CD4-positive, alpha-beta memory T cell (primary cell): ENCODE measurements at regions not wholly inside any gene's neighbourhood (a gene's known extent, or its start where the extent isn't known, plus 50 kb on each side); places are given as distances from the start of the nearest gene placed in this dataset.

Experiments
- CTCF ChIA-PET: fragments of 350-600 bp; sonication (Branson Sonifier 250); formaldehyde crosslinking; loops from one replicate; lab custom pipeline; 2021; ENCODE audit warnings: inconsistent platforms; ENCODE audit not compliant: partially characterized antibody; lab: Charles Lee
- POLR2A ChIA-PET: fragments of 350-600 bp; sonication (Branson Sonifier 250); formaldehyde crosslinking; loops from one replicate; lab custom pipeline; 2021; ENCODE audit not compliant: partially characterized antibody; lab: Charles Lee
- DNase-seq, 5 donors: peaks; one replicate each; pipeline versions ENCODE4 v3.0.0 to v3.0.0-alpha.2; 2020 to 2022; ENCODE audit warnings: mixed read lengths in 1 of 5
- H3K27ac ChIP-seq: one replicate; pipeline ENCODE4 v1.7.0; 2013; ENCODE audit warnings: low read depth, low read length
- H3K27me3 ChIP-seq: 2 replicates; pipeline ENCODE4 v1.7.0; 2013; ENCODE audit warnings: mild to moderate bottlenecking, low read length, moderate library complexity; ENCODE audit not compliant: insufficient read depth
- H3K36me3 ChIP-seq: 2 replicates; pipeline ENCODE4 v1.7.0; 2013; ENCODE audit warnings: mild to moderate bottlenecking, low read length, moderate library complexity; ENCODE audit not compliant: insufficient read depth
- H3K4me1 ChIP-seq: 2 replicates; pipeline ENCODE4 v1.7.0; 2013; ENCODE audit warnings: mild to moderate bottlenecking, low read length, moderate library complexity; ENCODE audit not compliant: insufficient read depth
- H3K4me3 ChIP-seq, 2 donors: one replicate each; pipeline ENCODE4 v1.7.0; 2013; ENCODE audit warnings: low read length in 2 of 2, mild to moderate bottlenecking in 1 of 2
- H3K9me3 ChIP-seq, 2 donors: one replicate each; pipeline ENCODE4 v1.7.0; 2013; ENCODE audit warnings: low read length in 2 of 2, control low read depth in 1 of 2; ENCODE audit not compliant: control insufficient read depth in 1 of 2
- H3K27ac Mint-ChIP-seq, 7 donors: one replicate each; pipeline ENCODE4 v1.8.0; 2020 to 2021; ENCODE audit warnings: mixed read lengths in 7 of 7, mild to moderate bottlenecking in 6 of 7, inconsistent platforms in 3 of 7, moderate library complexity in 3 of 7
- H3K27me3 Mint-ChIP-seq, 2 donors: one replicate each; pipeline ENCODE4 v1.8.0; 2020 to 2021; ENCODE audit warnings: mixed read lengths in 2 of 2
- H3K36me3 Mint-ChIP-seq, 2 donors: one replicate each; pipeline ENCODE4 v1.8.0; 2020 to 2021; ENCODE audit warnings: mixed read lengths in 2 of 2, inconsistent platforms in 1 of 2, mild to moderate bottlenecking in 1 of 2
- H3K4me1 Mint-ChIP-seq, 4 donors: one replicate each; pipeline ENCODE4 v1.8.0; 2020 to 2021; ENCODE audit warnings: mixed read lengths in 4 of 4, mild to moderate bottlenecking in 1 of 4
- H3K4me3 Mint-ChIP-seq, 8 donors: one replicate each; pipeline ENCODE4 v1.8.0; 2020 to 2021; ENCODE audit warnings: mixed read lengths in 8 of 8, mild to moderate bottlenecking in 7 of 8, moderate library complexity in 6 of 8, inconsistent platforms in 3 of 8
- H3K9me3 Mint-ChIP-seq, 8 donors: one replicate each; pipeline ENCODE4 v1.8.0; 2020 to 2021; ENCODE audit warnings: mixed read lengths in 8 of 8, mild to moderate bottlenecking in 5 of 8, inconsistent platforms in 3 of 8, moderate library complexity in 1 of 8
- intact Hi-C: fragments of 100-400 bp; cut with micrococcal nuclease; formaldehyde crosslinking; loops from one replicate; pipeline ENCODE4 v1.15.1; 2023

DNA sequence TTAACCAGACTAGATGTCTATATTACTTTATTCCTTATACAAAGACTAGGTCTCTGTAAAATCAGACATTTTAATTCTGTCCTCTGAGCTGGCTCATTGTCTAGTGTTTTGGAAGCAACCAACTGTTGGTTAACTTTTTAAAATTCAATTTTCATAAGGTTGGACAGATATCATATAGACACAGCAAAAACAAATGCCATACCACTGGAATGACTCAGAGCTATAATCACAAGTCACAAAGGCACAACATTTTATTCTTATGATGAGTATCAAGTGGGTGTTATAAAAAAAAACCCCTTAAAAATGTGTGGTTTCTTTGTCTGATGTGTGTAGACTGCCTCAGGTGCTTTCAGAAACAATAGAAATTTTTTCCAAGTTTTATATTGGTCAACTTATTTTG is 296.2 kb upstream of the MARCKS start:
- Mint-ChIP-seq H3K36me3 (no peaks in the 10 kb centered on the region), H3K9me3 (peaks cover 0 to 3% (median 0%) of the 10 kb centered on the region in 8 donors), H3K4me1 (no peaks in the 10 kb centered on the region), H3K27ac (no peak overlapping the region), H3K27me3 (no peaks in the 10 kb centered on the region), H3K4me3 (no peak overlapping the region)
- Histone ChIP-seq H3K9me3 (no peaks in the 10 kb centered on the region), H3K4me1 (no peaks in the 10 kb centered on the region), H3K27ac (no peak overlapping the region), H3K27me3 (no peaks in the 10 kb centered on the region), H3K36me3 (no peaks in the 10 kb centered on the region), H3K4me3 (no peak overlapping the region)
- no peak for DNase-seq
- ChIA-PET POLR2A (no interaction called here), CTCF (no interaction called here)
- intact Hi-C loops = no loop called here

- H3K27ac Mint-ChIP-seq = no peak overlapping the region
- no peaks in the 10 kb centered on the region for H3K27me3 ChIP-seq
- H3K9me3 ChIP-seq = no peaks in the 10 kb centered on the region
- H3K4me3 ChIP-seq = no peak overlapping the region
- no peaks in the 10 kb centered on the region for H3K27me3 Mint-ChIP-seq
- POLR2A ChIA-PET = no interaction called here
- H3K36me3 ChIP-seq = no peaks in the 10 kb centered on the region
- no peak overlapping the region for H3K27ac ChIP-seq
- H3K4me3 Mint-ChIP-seq = no peak overlapping the region
- intact Hi-C loops = no loop called here
- no peaks in the 10 kb centered on the region for H3K36me3 Mint-ChIP-seq
- CTCF ChIA-PET = no interaction called here
- peaks cover 0 to 3% (median 0%) of the 10 kb centered on the region in 8 donors for H3K9me3 Mint-ChIP-seq
- no peaks in the 10 kb centered on the region for H3K4me1 Mint-ChIP-seq
- DNase-seq = no peak
- no peaks in the 10 kb centered on the region for H3K4me1 ChIP-seq
Observed at GRCh38 chr6:113562248-113562647, 294.9 kb upstream of the MARCKS start.

- H3K27ac Mint-ChIP-seq = no peak overlapping the region
- intact Hi-C loops = no loop called here
- no peak for DNase-seq
- H3K36me3 ChIP-seq = no peaks in the 10 kb centered on the region
- H3K9me3 Mint-ChIP-seq = peaks cover 0 to 3% (median 0%) of the 10 kb centered on the region in 8 donors
- H3K27me3 Mint-ChIP-seq = no peaks in the 10 kb centered on the region
- no peaks in the 10 kb centered on the region for H3K9me3 ChIP-seq
- ChIA-PET POLR2A (no interaction called here), CTCF (no interaction called here)
- H3K27ac ChIP-seq = no peak overlapping the region
- H3K4me3 ChIP-seq = no peak overlapping the region
- H3K4me3 Mint-ChIP-seq = no peak overlapping the region
- H3K4me1 Mint-ChIP-seq = no peaks in the 10 kb centered on the region
- no peaks in the 10 kb centered on the region for H3K36me3 Mint-ChIP-seq
- no peaks in the 10 kb centered on the region for H3K27me3 ChIP-seq
- no peaks in the 10 kb centered on the region for H3K4me1 ChIP-seq
Observed at GRCh38 chr6:113564371-113565171, 292.6 kb upstream of the MARCKS start.

DNA sequence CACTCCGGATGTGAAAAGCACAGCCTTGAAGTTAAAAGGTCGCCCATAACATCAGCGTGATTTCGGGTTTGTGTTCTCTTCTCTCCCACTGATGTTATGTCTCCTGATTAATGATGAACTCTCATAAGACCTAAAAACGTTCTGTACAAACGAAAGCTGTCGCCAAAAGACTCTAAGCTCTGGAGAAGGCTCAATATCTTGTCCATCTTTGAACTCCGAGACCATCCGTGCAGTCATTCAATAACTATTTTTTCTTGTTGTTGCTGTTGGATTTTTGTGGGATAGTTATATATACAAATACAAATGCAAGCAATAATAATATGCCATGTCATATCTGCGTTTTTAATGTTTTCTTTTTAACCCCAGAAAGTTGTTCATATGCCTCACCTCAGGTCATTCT is 291.8 kb upstream of the MARCKS start:
- Mint-ChIP-seq H3K27ac (no peak overlapping the region), H3K36me3 (no peaks in the 10 kb centered on the region), H3K27me3 (no peaks in the 10 kb centered on the region), H3K9me3 (peaks cover 0 to 3% (median 0%) of the 10 kb centered on the region in 8 donors), H3K4me1 (no peaks in the 10 kb centered on the region), H3K4me3 (no peak overlapping the region)
- Histone ChIP-seq H3K36me3 (no peaks in the 10 kb centered on the region), H3K4me3 (no peak overlapping the region), H3K27ac (no peak overlapping the region), H3K4me1 (no peaks in the 10 kb centered on the region), H3K27me3 (no peaks in the 10 kb centered on the region), H3K9me3 (no peaks in the 10 kb centered on the region)
- intact Hi-C loops = no loop called here
- CTCF ChIA-PET = no interaction called here
- no peak for DNase-seq
- POLR2A ChIA-PET = no interaction called here

DNA sequence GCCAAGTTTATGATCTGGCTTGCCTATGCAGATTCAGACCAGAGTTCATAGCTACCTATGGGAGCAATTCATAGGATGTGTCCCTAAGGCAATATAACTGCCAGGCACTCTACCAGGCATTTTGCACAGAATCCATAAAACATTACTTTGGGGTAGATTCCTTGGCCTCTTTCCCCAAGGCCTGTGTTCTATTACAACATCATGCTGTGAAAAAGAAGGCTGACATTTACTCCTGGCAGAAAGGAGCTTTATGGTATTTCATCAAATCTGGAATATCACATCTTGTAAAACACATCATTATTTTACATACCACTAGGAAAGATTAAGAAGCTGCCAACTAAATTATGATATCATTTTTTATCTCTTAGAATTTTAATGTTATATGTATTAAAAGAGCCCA is 287.0 kb upstream of the MARCKS start:
- POLR2A ChIA-PET = no interaction called here
- peaks cover 0 to 2% (median 0%) of the 10 kb centered on the region in 8 donors for H3K9me3 Mint-ChIP-seq
- no peaks in the 10 kb centered on the region for H3K27me3 Mint-ChIP-seq

DNA sequence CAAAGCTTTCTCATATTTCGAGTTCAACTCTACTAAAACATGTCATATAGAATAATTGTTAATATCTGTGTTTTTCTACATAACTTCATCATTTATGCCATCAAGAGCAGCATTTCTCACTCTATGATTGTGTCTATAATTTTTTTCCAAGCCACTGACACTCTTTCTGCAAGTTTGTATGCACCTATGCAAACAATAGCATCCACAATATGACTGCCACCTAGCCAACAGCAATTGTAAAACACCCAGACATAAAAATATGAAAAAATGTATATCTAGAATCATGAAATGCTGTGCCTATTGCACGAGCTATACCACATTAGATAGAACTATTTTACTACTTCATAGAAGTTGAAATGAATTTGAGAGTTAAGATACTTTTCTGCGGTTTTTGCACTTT is 286.5 kb upstream of the MARCKS start:
- H3K4me1 ChIP-seq = no peaks in the 10 kb centered on the region
- ChIA-PET CTCF (no interaction called here), POLR2A (no interaction called here)
- Mint-ChIP-seq H3K4me1 (no peaks in the 10 kb centered on the region), H3K4me3 (no peak overlapping the region), H3K27me3 (no peaks in the 10 kb centered on the region), H3K36me3 (no peaks in the 10 kb centered on the region), H3K27ac (no peak overlapping the region), H3K9me3 (peaks cover 0 to 2% (median 0%) of the 10 kb centered on the region in 8 donors)
- H3K36me3 ChIP-seq = no peaks in the 10 kb centered on the region
- H3K4me3 ChIP-seq = no peak overlapping the region
- DNase-seq = no peak
- H3K9me3 ChIP-seq = no peaks in the 10 kb centered on the region
- H3K27me3 ChIP-seq = no peaks in the 10 kb centered on the region
- no peak overlapping the region for H3K27ac ChIP-seq
- intact Hi-C loops = no loop called here

More for the DNA sequence above, 287.0 kb upstream of the MARCKS start:
- Histone ChIP-seq H3K36me3 (no peaks in the 10 kb centered on the region), H3K27ac (no peak overlapping the region), H3K27me3 (no peaks in the 10 kb centered on the region), H3K9me3 (no peaks in the 10 kb centered on the region), H3K4me3 (no peak overlapping the region), H3K4me1 (no peaks in the 10 kb centered on the region)
- CTCF ChIA-PET = no interaction called here
- no peaks in the 10 kb centered on the region for H3K36me3 Mint-ChIP-seq
- H3K27ac Mint-ChIP-seq = no peak overlapping the region
- DNase-seq = no peak
- H3K4me3 Mint-ChIP-seq = no peak overlapping the region
- H3K4me1 Mint-ChIP-seq = no peaks in the 10 kb centered on the region
- intact Hi-C loops = no loop called here

- no peaks in the 10 kb centered on the region for H3K27me3 ChIP-seq
- H3K27ac ChIP-seq = no peak overlapping the region
- Mint-ChIP-seq H3K36me3 (no peaks in the 10 kb centered on the region), H3K4me3 (no peak overlapping the region), H3K27me3 (no peaks in the 10 kb centered on the region), H3K27ac (no peak overlapping the region), H3K9me3 (peaks cover 0 to 8% (median 2%) of the 10 kb centered on the region in 8 donors), H3K4me1 (no peaks in the 10 kb centered on the region)
- H3K36me3 ChIP-seq = no peaks in the 10 kb centered on the region
- no peaks in the 10 kb centered on the region for H3K9me3 ChIP-seq
- ChIA-PET CTCF (no interaction called here), POLR2A (no interaction called here)
- H3K4me3 ChIP-seq = no peak overlapping the region
- DNase-seq = no peak
- H3K4me1 ChIP-seq = no peaks in the 10 kb centered on the region
- intact Hi-C loops = no loop called here
Observed at GRCh38 chr6:113574147-113574546, 283.0 kb upstream of the MARCKS start.
